B cell (primary cell): ENCODE measurements at regions not wholly inside any gene's neighbourhood (a gene's known extent, or its start where the extent isn't known, plus 50 kb on each side); places are given as distances from the start of the nearest gene placed in this dataset.

Experiments
- ATAC-seq: fragments of 200-7000 bp; cut with Tn5 transposase; one replicate; pipeline ENCODE4 v1.10.0; 2021; ENCODE audit warnings: low read depth, mild to moderate bottlenecking, moderate number of reproducible peaks, moderate library complexity
- CTCF ChIA-PET: fragments of 350-600 bp; sonication (Branson Sonifier 250); formaldehyde crosslinking; loops from one replicate; lab custom pipeline; 2021; ENCODE audit warnings: antibody characterized with exemption, inconsistent platforms; lab: Charles Lee
- POLR2A ChIA-PET: fragments of 350-600 bp; sonication (Branson Sonifier 250); formaldehyde crosslinking; loops from one replicate; lab custom pipeline; 2021; ENCODE audit warnings: antibody characterized with exemption; lab: Charles Lee
- DNase-seq: peaks from one replicate; pipeline ENCODE4 v3.0.0; 2013
- H2AFZ ChIP-seq: 2 replicates; pipeline ENCODE4 v1.6.1; 2012; ENCODE audit warnings: mild to moderate bottlenecking, low read depth, low read length; ENCODE audit not compliant: insufficient read depth, poor library complexity, severe bottlenecking
- H3K27ac ChIP-seq, 2 donors: 1 replicate in 1 of 2; 2 replicates in 1 of 2; pipeline ENCODE4 v1.5.1; 2012 to 2013; ENCODE audit warnings: low read length in 2 of 2, mild to moderate bottlenecking in 2 of 2, moderate library complexity in 1 of 2
- H3K27me3 ChIP-seq, 4 experiments: fragments of 200-600 bp in 1 of 4; sonication (generic) in 1 of 4; replicated peaks in 1 of 4; 1 replicate in 2 of 4; 2 replicates in 2 of 4; pipeline versions ENCODE4 v1.6.1 to v1.7.0; 2013 to 2016; ENCODE audit warnings: low read length in 3 of 4, mild to moderate bottlenecking in 2 of 4, mixed read lengths in 1 of 4, moderate library complexity in 1 of 4; ENCODE audit not compliant: insufficient read depth in 4 of 4, control insufficient read depth in 3 of 4; ENCODE audit errors: control extremely low read depth in 1 of 4
- H3K36me3 ChIP-seq, 2 experiments: replicated peaks in 1 of 2; 1 replicate in 1 of 2; 2 replicates in 1 of 2; pipeline versions ENCODE4 v1.6.1 to v1.7.1; 2013; ENCODE audit warnings: low read length in 1 of 2; ENCODE audit not compliant: insufficient read depth in 2 of 2, control insufficient read depth in 1 of 2; ENCODE audit errors: control extremely low read depth in 1 of 2, extremely low read depth in 1 of 2
- H3K4me1 ChIP-seq, 2 donors: fragments of 200-600 bp in 1 of 2; sonication (generic) in 1 of 2; 1 replicate in 1 of 2; 2 replicates in 1 of 2; pipeline versions ENCODE4 v1.5.1 to v1.6.1; 2013 to 2017; ENCODE audit warnings: low read length in 2 of 2; ENCODE audit not compliant: control insufficient read depth in 2 of 2, insufficient read depth in 2 of 2
- H3K4me2 ChIP-seq: replicated peaks from 2 replicates; pipeline ENCODE3; 2012; ENCODE audit warnings: mild to moderate bottlenecking, low read depth, low read length; ENCODE audit not compliant: poor library complexity, severe bottlenecking
- H3K4me3 ChIP-seq, 5 experiments: fragments of 200-600 bp in 1 of 5; sonication (generic) in 1 of 5; 1 replicate in 3 of 5; 2 replicates in 2 of 5; pipeline versions ENCODE4 v1.5.1 to v1.7.0; 2011 to 2016; ENCODE audit warnings: low read length in 4 of 5, mild to moderate bottlenecking in 4 of 5, low read depth in 2 of 5, control low read depth in 1 of 5, moderate library complexity in 1 of 5; ENCODE audit not compliant: insufficient read depth in 1 of 5; ENCODE audit errors: control extremely low read depth in 1 of 5, extremely low read depth in 1 of 5
- H3K79me2 ChIP-seq: fragments of 200-600 bp; sonication (generic); one replicate; pipeline ENCODE4 v1.6.0; 2016; ENCODE audit warnings: low read length; ENCODE audit not compliant: control insufficient read depth, insufficient read depth
- H3K9ac ChIP-seq: fragments of 200-600 bp; sonication (generic); 2 replicates; pipeline ENCODE4 v1.6.1; 2017; ENCODE audit warnings: mild to moderate bottlenecking, low read length, moderate library complexity
- H3K9me3 ChIP-seq, 3 donors: one replicate each; pipeline versions ENCODE4 v1.6.1 to v1.7.1; 2013; ENCODE audit warnings: low read length in 2 of 3; ENCODE audit not compliant: control insufficient read depth in 2 of 3, insufficient read depth in 1 of 3; ENCODE audit errors: control extremely low read depth in 1 of 3
- H4K20me1 ChIP-seq: 2 replicates; pipeline ENCODE4 v1.6.0; 2012; ENCODE audit warnings: mild to moderate bottlenecking, low read length; ENCODE audit not compliant: insufficient read depth, control insufficient read depth, poor library complexity, severe bottlenecking
- H3K27ac Mint-ChIP-seq: one replicate; pipeline ENCODE4 v1.8.0; 2021; ENCODE audit warnings: mixed read lengths
- H3K27me3 Mint-ChIP-seq: one replicate; pipeline ENCODE4 v1.8.0; 2021; ENCODE audit warnings: mixed read lengths
- H3K4me1 Mint-ChIP-seq: one replicate; pipeline ENCODE4 v1.8.0; 2021; ENCODE audit warnings: mixed read lengths
- H3K4me3 Mint-ChIP-seq: one replicate; pipeline ENCODE4 v1.8.0; 2021; ENCODE audit warnings: mixed read lengths
- H3K9me3 Mint-ChIP-seq: one replicate; pipeline ENCODE4 v1.8.0; 2022; ENCODE audit warnings: mixed read lengths; ENCODE audit not compliant: insufficient read depth
- CTCF ChIP-seq: fragments of 200-600 bp; IDR thresholded peaks from one replicate; pipeline ENCODE4 v1.8.0; 2022; ENCODE audit warnings: antibody characterized with exemption, mild to moderate bottlenecking
- EZH2 ChIP-seq: IDR thresholded peaks from 2 replicates; pipeline ENCODE4 v1.6.1; 2012; ENCODE audit warnings: borderline replicate concordance, low read depth, mild to moderate bottlenecking, moderate library complexity, low read length; ENCODE audit not compliant: insufficient read depth, poor library complexity, severe bottlenecking
- WGBS: methylation state at CpG from one replicate; pipeline ENCODE4 v1.1.5; 2013; ENCODE audit warnings: missing lambda C conversion rate; ENCODE audit not compliant: insufficient coverage; 5-methylcytosine and 5-hydroxymethylcytosine counted together
- intact Hi-C: fragments of 100-400 bp; cut with micrococcal nuclease; formaldehyde crosslinking; loops from one replicate; pipeline ENCODE4 v1.10.0; 2022

GRCh38 chr20:11270566-11270965, 596.8 kb upstream of the JAG1 start:
- no peaks in the 10 kb centered on the region for H3K4me1 ChIP-seq
- POLR2A ChIA-PET: no interaction called here
- ATAC-seq: no peak
- no peak overlapping the region for H3K4me2 ChIP-seq
- H3K4me3 Mint-ChIP-seq: no peak overlapping the region
- H3K9ac ChIP-seq: no peak overlapping the region
- no peak overlapping the region for H3K4me3 ChIP-seq
- peaks cover 0 to 4% (median 0%) of the 10 kb centered on the region in 3 donors for H3K9me3 ChIP-seq
- no peaks in the 10 kb centered on the region for H3K9me3 Mint-ChIP-seq
- WGBS: 100% methylated on average over 2 of the region's 5 CpGs
- H3K27ac ChIP-seq: no peak overlapping the region
- CTCF ChIA-PET: no interaction called here
- H3K27me3 Mint-ChIP-seq: no peaks in the 10 kb centered on the region
- no peaks in the 10 kb centered on the region for H3K27me3 ChIP-seq
- DNase-seq: no peak
- H4K20me1 ChIP-seq: no peaks in the 10 kb centered on the region
- no peaks in the 10 kb centered on the region for H3K4me1 Mint-ChIP-seq
- no peaks in the 10 kb centered on the region for H3K36me3 ChIP-seq
- H3K27ac Mint-ChIP-seq: no peak overlapping the region
- no peaks in the 10 kb centered on the region for H3K79me2 ChIP-seq
- H2AFZ ChIP-seq: no peak overlapping the region
- TF ChIP-seq CTCF (no peak), EZH2 (no peak)
- intact Hi-C loops: no loop called here

DNA sequence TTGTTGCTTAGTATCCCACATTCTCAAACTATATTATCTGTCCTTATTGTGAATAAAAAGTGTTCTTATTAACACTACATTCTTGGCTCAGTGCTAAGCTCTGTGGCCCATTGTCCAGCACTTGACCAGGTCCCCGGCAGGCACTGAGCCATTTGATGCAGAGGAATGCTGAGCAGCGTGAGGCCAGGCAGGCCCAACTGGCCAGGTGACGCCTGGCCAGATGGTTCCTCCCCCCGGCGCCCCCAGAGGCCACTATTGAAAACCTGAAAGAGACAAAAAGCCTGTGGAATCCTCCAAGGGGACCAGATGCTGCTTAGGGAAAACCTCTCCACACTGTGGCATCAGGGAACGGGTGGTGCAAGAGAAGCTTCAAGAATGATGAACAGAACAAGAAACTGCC, 597.5 kb upstream of the JAG1 start:
- H2AFZ ChIP-seq: no peak overlapping the region
- H3K4me2 ChIP-seq: no peak overlapping the region
- no peaks in the 10 kb centered on the region for H3K36me3 ChIP-seq
- H3K27ac ChIP-seq: no peak overlapping the region
- peaks cover 0 to 4% (median 0%) of the 10 kb centered on the region in 3 donors for H3K9me3 ChIP-seq
- ChIA-PET CTCF (no interaction called here), POLR2A (no interaction called here)
- WGBS: 88% methylated on average over 5 of the region's 6 CpGs
- no peaks in the 10 kb centered on the region for H3K79me2 ChIP-seq
- H3K27me3 ChIP-seq: no peaks in the 10 kb centered on the region
- Mint-ChIP-seq H3K9me3 (no peaks in the 10 kb centered on the region), H3K27ac (no peak overlapping the region), H3K27me3 (no peaks in the 10 kb centered on the region), H3K4me3 (no peak overlapping the region), H3K4me1 (no peaks in the 10 kb centered on the region)
- ATAC-seq: no peak
- H3K4me1 ChIP-seq: no peaks in the 10 kb centered on the region
- H4K20me1 ChIP-seq: no peaks in the 10 kb centered on the region
- intact Hi-C loops: no loop called here
- no peak overlapping the region for H3K4me3 ChIP-seq
- TF ChIP-seq EZH2: no peak
- no peak for TF ChIP-seq CTCF
- no peak overlapping the region for H3K9ac ChIP-seq
- DNase-seq: no peak
